ENCODE measurements at regions not wholly inside any gene's neighbourhood (a gene's known extent, or its start where the extent isn't known, plus 50 kb on each side); places are given as distances from the start of the nearest gene placed in this dataset.

GRCh38 chrX:121336831-121337421 is 289.5 kb downstream of the GLUD2 start:
- TF ChIP-seq POLR2A (IDR thresholded peaks at IDR 0.05; ENCODE audit: extremely low read depth, insufficient read length) = no peak
- no peak for TF ChIP-seq MYC (IDR thresholded peaks at IDR 0.05; ENCODE audit: low read depth, low read length)
- no peak for TF ChIP-seq MAX (IDR thresholded peaks at IDR 0.05; ENCODE audit: low read depth, low read length)
- TF ChIP-seq CTCF (IDR thresholded peaks at IDR 0.05; ENCODE audit: low read depth, low read length) = no peak
- no peak for DNase-seq (ENCODE audit: low read depth)
- H3K4me3 ChIP-seq (ENCODE audit: low read depth, low read length) = no peak overlapping the region

GRCh38 chrX:121337816-121338215 is 290.4 kb downstream of the GLUD2 start:
- no peak for DNase-seq (ENCODE audit: low read depth)
- TF ChIP-seq MYC (IDR thresholded peaks at IDR 0.05; ENCODE audit: low read depth, low read length) = no peak
- H3K4me3 ChIP-seq (ENCODE audit: low read depth, low read length) = no peak overlapping the region

GRCh38 chrX:121349263-121349662 is 301.9 kb downstream of the GLUD2 start:
- DNase-seq (ENCODE audit: low read depth) = no peak
- no peak overlapping the region for H3K4me3 ChIP-seq (ENCODE audit: low read depth, low read length)
- TF ChIP-seq POLR2A (IDR thresholded peaks at IDR 0.05; ENCODE audit: extremely low read depth, insufficient read length) (no peak), MAX (IDR thresholded peaks at IDR 0.05; ENCODE audit: low read depth, low read length) (no peak), MYC (IDR thresholded peaks at IDR 0.05; ENCODE audit: low read depth, low read length) (no peak), CTCF (IDR thresholded peaks at IDR 0.05; ENCODE audit: low read depth, low read length) (no peak)

- H3K4me3 ChIP-seq (ENCODE audit: low read depth, low read length) = no peak overlapping the region
- DNase-seq (ENCODE audit: low read depth) = no peak
- TF ChIP-seq POLR2A (IDR thresholded peaks at IDR 0.05; ENCODE audit: extremely low read depth, insufficient read length) (no peak), MYC (IDR thresholded peaks at IDR 0.05; ENCODE audit: low read depth, low read length) (no peak), MAX (IDR thresholded peaks at IDR 0.05; ENCODE audit: low read depth, low read length) (no peak)
Measured at GRCh38 chrX:121356139-121356849, 308.9 kb downstream of the GLUD2 start.

GRCh38 chrX:121356850-121357171 is 309.4 kb downstream of the GLUD2 start:
- no peak for DNase-seq (ENCODE audit: low read depth)
- no peak overlapping the region for H3K4me3 ChIP-seq (ENCODE audit: low read depth, low read length)
- TF ChIP-seq MAX (IDR thresholded peaks at IDR 0.05; ENCODE audit: low read depth, low read length) = no peak

- no peak for DNase-seq (ENCODE audit: low read depth)
- no peak overlapping the region for H3K4me3 ChIP-seq (ENCODE audit: low read depth, low read length)
- no peak for TF ChIP-seq CTCF (IDR thresholded peaks at IDR 0.05; ENCODE audit: low read depth, low read length)
- no peak for TF ChIP-seq MYC (IDR thresholded peaks at IDR 0.05; ENCODE audit: low read depth, low read length)
- TF ChIP-seq MAX (IDR thresholded peaks at IDR 0.05; ENCODE audit: low read depth, low read length) = no peak
- TF ChIP-seq POLR2A (IDR thresholded peaks at IDR 0.05; ENCODE audit: extremely low read depth, insufficient read length) = no peak
Measured at GRCh38 chrX:121360280-121360679, 312.9 kb downstream of the GLUD2 start.

- no peak for DNase-seq (ENCODE audit: low read depth)
- TF ChIP-seq MYC (IDR thresholded peaks at IDR 0.05; ENCODE audit: low read depth, low read length) (no peak), CTCF (IDR thresholded peaks at IDR 0.05; ENCODE audit: low read depth, low read length) (no peak), MAX (IDR thresholded peaks at IDR 0.05; ENCODE audit: low read depth, low read length) (no peak), POLR2A (IDR thresholded peaks at IDR 0.05; ENCODE audit: extremely low read depth, insufficient read length) (no peak)
- no peak overlapping the region for H3K4me3 ChIP-seq (ENCODE audit: low read depth, low read length)
Measured at GRCh38 chrX:121365572-121366161, 318.3 kb downstream of the GLUD2 start.

All from NB4 (cell line).